Spinal cord (tissue), 9 donors: ENCODE measurements at regions not wholly inside any gene's neighbourhood (a gene's known extent, or its start where the extent isn't known, plus 50 kb on each side); places are given as distances from the start of the nearest gene placed in this dataset.
A peak's percentile ranks its signal among the peaks of the same experiment; 100 is the strongest.

ENCODE experiments used
- DNase-seq, 6 donors: peaks; one replicate each; pipeline versions ENCODE4 v3.0.0 to v3.0.0-alpha.2; 2013 to 2015; ENCODE audit warnings: low spot score in 6 of 6, low read depth in 4 of 6
- H3K27ac ChIP-seq: one replicate; pipeline ENCODE4 v1.5.1; 2013; ENCODE audit warnings: low read depth, low read length, control low read depth
- H3K27me3 ChIP-seq: one replicate; pipeline ENCODE4 v1.6.1; 2013; ENCODE audit warnings: low read length; ENCODE audit not compliant: control insufficient read depth, insufficient read depth
- H3K36me3 ChIP-seq: one replicate; pipeline ENCODE4 v1.6.1; 2013; ENCODE audit warnings: low read length; ENCODE audit not compliant: control insufficient read depth, insufficient read depth
- H3K4me1 ChIP-seq: one replicate; pipeline ENCODE4 v1.6.1; 2013; ENCODE audit warnings: low read length; ENCODE audit not compliant: control insufficient read depth, insufficient read depth
- H3K4me3 ChIP-seq: one replicate; pipeline ENCODE4 v1.5.1; 2013; ENCODE audit warnings: low read depth, low read length, control low read depth
- H3K9me3 ChIP-seq: one replicate; pipeline ENCODE4 v1.6.1; 2013; ENCODE audit warnings: low read length; ENCODE audit not compliant: control insufficient read depth, insufficient read depth
- WGBS: methylation state at CpG from one replicate; pipeline ENCODE4 v1.1.5; 2013; ENCODE audit warnings: missing lambda C conversion rate; ENCODE audit not compliant: insufficient coverage; 5-methylcytosine and 5-hydroxymethylcytosine counted together
- donor health status: healthy.

DNA sequence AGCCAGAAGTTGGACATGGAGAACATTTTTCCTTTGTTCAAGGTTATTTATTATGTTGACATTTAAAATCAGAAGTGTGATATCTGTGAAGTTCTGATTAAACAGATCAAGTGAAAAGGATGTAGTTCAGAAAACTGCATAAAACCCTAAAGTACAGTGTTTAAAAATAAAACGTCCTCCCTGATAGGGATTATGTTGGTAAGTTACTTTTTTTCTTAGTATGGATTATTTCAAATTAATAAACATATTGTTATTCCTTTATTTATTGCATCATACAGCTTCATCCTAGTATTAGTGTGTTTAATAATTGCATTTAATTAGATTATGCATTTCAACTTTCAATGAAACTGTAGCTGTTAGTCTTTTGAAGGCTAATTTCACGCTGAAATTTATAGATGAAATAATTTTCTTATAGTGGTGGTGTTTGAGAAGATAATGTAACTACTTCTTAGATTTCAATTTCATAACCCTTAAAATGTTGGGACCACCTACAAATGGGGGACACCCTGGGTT, 157.9 kb upstream of the DMRT1 start:
- WGBS: no CpG with 5 or more reads among the region's 2 CpGs

DNA sequence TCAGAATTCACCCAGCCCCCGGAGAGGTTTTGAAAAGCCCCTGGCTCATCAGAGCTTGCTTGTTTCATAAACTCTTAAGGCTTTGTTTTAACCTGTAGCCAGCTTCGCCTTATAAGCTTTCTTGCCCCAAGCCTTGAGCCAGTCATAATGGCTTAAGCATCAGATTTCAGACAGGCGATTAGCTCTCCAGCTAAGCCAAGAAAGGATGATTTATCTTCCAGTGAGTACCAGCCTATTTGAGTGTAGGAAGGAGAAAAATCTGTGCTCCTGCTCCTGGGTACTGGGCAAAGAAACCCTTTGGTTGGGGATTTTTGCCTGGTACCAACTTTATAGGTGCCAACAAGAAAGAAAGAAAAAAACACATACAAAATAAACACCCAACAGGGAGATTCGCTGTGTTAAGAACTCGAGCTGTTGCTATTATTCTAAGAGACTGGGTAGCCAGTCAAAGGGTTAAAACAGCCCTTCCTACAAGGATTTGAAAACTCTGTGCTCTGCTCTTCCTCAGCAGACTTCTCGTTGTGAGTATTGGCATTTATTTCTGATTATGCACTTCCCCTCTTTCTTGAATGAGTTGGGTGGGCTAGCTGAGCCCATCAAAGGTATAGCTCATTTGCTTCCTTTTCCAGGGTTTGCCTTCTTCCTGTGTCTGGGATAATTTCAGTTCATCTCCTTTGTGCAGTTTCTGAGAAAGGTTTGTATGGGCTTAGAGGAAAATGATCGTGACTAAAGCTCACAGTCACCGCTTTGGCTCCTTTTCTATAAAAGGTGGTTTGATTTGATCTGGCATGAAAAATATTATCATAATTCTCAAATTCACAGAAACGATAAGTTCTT, 157.2 kb upstream of the DMRT1 start:
- WGBS: 5% methylated on average over 2 of the region's 9 CpGs
- Histone ChIP-seq H3K4me1 (peaks cover 17% of the 10 kb centered on the region), H3K36me3 (no peaks in the 10 kb centered on the region), H3K27me3 (no peaks in the 10 kb centered on the region), H3K4me3 (no peak overlapping the region), H3K27ac (peak overlapping the region; percentile 49), H3K9me3 (no peaks in the 10 kb centered on the region)
- peak in 2 of 6 donors; percentile 60 to 65 for DNase-seq

More for the DNA sequence above, 157.9 kb upstream of the DMRT1 start:
- Histone ChIP-seq H3K4me3 (no peak overlapping the region), H3K4me1 (peaks cover 17% of the 10 kb centered on the region), H3K27ac (peak overlapping the region; percentile 49), H3K9me3 (no peaks in the 10 kb centered on the region), H3K36me3 (no peaks in the 10 kb centered on the region), H3K27me3 (no peaks in the 10 kb centered on the region)
- no peak for DNase-seq

DNA sequence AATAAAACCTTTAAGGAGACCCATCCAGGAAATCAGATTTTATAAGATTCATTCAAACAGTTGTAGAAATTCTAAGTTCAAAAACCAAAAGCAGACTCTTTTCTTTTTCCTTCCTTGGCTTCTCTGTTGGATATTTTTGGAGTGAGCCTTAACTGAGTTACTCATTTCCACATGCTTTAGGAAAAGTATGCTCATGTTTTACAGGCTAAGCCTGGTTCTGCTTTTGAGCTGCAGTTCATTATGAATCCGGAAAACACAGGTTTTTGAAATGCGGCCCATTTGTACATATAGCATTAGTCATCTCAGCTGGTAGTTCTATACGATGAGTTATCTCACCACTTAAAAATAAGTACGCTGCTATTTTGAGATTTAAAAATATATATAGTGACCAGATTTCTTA, 156.6 kb upstream of the DMRT1 start:
- Histone ChIP-seq H3K4me1 (peaks cover 17% of the 10 kb centered on the region), H3K9me3 (no peaks in the 10 kb centered on the region), H3K4me3 (no peak overlapping the region), H3K27me3 (no peaks in the 10 kb centered on the region), H3K36me3 (no peaks in the 10 kb centered on the region), H3K27ac (peak overlapping the region; percentile 49)
- 100% methylated on average over 1 of the region's 4 CpGs for WGBS
- peak in 1 of 6 donors; percentile 75 for DNase-seq

DNA sequence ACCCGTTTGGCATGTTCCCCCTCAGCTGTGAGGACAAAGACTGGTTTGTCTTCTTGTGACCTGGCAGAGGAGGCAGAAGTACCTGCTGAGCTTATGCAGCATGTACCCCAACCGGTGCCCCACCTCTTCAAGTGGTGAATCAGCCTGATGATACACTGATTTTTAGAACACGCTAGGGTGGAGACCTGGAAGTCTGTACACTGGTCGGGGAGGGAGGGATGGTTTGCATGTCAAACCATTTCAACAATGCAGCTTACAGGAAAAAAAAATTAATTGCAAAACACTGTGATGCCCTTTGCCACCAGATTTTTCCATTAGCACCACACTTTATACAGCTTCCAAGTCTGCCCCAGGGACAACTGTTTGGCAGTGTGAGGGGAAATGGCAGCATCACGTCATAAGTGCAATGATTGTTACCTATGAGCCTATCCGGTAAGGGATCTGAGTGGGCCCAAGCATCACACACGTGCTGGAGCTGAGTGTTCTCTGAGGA, 155.1 kb upstream of the DMRT1 start:
- Histone ChIP-seq H3K27me3 (no peaks in the 10 kb centered on the region), H3K4me1 (peaks cover 17% of the 10 kb centered on the region), H3K9me3 (no peaks in the 10 kb centered on the region), H3K4me3 (no peak overlapping the region), H3K36me3 (no peaks in the 10 kb centered on the region), H3K27ac (no peak overlapping the region)
- DNase-seq: no peak
- 70% methylated on average over 3 of the region's 7 CpGs for WGBS

DNA sequence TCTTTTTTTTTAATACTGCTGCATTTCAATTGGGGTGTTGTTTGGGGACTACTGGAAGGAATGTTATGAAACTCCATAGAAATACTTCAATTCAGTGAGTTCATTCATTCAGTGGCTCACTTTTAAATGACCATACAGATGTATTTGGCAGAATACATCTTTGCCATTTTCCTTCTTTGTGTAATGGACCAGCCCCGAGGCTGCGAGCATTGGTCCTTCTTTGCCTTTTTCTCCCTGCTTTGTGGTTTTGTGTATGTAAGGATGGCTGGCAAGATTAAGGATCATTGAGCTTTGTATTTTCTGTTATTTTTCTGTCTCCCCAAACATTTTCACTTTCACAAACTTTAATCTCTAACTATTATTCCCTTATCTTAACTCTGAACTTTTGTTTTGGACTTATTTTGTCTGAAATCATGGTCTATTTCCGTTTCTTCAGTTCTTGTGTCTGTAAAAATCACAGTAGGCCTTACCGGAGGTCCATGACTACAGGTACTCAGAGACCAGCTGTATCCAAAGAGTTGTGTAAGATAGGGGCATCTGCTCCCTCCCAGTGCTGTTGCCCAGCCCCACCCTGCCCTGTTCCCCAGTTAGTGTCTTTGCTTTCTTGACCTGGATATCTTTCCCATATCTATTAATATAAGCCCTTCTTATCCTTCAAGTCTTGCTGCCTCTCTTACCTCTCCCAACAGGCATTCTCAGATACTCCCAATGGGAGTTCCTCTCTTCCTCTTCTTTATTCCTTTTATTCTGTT, 154.3 kb upstream of the DMRT1 start:
- no peaks in the 10 kb centered on the region for H3K36me3 ChIP-seq
- WGBS: 85% methylated on average over 2 of the region's 4 CpGs
- no peak overlapping the region for H3K27ac ChIP-seq
- H3K4me1 ChIP-seq: peaks cover 22% of the 10 kb centered on the region
- H3K9me3 ChIP-seq: no peaks in the 10 kb centered on the region
- H3K4me3 ChIP-seq: no peak overlapping the region
- DNase-seq: no peak
- H3K27me3 ChIP-seq: no peaks in the 10 kb centered on the region

DNA sequence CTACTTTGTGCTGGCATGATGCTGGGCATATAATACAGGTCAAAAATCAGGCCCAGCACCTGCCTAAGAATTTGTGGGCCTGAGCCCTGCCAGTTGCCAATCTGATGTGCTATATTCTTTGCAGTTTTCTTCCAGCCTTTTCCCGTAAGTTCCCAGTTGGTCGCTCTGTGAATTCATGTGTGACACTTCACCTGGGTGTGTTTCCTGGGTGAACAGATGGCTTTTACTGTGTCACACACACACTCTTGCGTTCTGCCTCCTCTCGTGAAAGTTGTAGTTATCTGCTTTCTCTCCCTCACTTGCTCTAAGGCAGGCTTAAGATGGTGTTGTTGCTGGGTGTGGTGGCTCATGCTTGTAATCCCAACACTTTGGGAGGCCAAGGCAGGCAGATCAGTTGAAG, 153.5 kb upstream of the DMRT1 start:
- 100% methylated on average over 2 of the region's 4 CpGs for WGBS
- DNase-seq: no peak
- no peaks in the 10 kb centered on the region for H3K27me3 ChIP-seq
- no peaks in the 10 kb centered on the region for H3K9me3 ChIP-seq
- no peak overlapping the region for H3K27ac ChIP-seq
- peaks cover 21% of the 10 kb centered on the region for H3K4me1 ChIP-seq
- no peak overlapping the region for H3K4me3 ChIP-seq
- no peaks in the 10 kb centered on the region for H3K36me3 ChIP-seq

DNA sequence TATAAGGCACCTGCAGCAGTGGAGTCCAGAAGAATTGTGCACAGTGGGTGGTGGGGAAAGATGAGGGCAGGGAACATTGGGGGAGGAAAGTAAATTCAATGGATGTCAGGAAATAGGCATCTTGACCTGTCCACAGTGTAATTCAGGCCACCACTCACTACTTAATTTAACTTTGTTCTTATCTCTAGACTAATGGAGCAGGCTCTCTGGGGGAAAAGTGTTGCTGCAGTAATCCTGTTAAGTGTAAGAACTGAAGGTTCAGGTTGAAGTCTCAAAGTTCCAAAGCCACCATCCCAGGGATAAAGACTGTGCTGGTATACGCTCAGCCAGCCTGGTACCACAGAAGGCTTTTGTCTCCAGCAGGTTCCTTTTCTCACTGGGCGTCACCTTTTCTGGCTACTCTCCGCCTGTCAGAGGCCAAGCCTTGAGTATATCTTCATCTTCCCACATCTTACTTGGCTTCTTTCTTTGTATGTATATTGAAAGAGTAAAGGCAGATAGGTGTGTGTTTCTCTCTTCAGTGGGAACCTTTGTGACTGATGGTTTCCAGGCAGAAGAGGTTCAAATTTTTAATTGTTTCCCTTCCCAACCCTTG, 150.9 kb upstream of the DMRT1 start:
- Histone ChIP-seq H3K9me3 (no peaks in the 10 kb centered on the region), H3K27ac (peak overlapping the region; percentile 35), H3K4me1 (peaks cover 34% of the 10 kb centered on the region), H3K4me3 (no peak overlapping the region), H3K27me3 (no peaks in the 10 kb centered on the region), H3K36me3 (no peaks in the 10 kb centered on the region)
- DNase-seq: no peak
- WGBS: 100% methylated on average over 1 of the region's 3 CpGs

DNA sequence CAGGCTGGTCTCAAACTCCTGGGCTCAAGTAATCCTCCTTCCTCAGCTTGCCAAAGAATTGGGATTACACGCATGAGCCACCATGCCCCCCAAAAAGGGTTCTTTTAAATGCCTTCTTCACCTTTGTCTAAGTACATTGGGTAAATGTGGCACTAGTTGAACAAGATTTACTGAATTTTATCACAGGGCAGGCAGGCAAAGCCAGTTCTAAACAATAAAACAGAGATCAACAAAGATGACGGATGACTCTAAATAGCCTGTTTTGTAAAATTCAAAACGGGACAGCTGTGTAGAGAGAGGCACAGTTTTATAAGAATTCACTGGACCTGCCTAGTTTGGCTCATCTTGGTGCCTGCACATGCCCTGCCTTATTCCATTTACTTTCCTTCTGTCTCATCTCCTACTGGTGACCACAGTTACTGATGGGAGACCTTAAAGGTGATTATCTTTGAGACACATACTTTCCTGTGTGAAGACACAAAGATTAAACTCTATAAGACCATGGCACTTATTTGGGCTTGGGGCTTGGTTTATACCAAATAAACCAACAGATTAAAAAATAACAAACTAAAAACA, 149.6 kb upstream of the DMRT1 start:
- DNase-seq: no peak
- no peaks in the 10 kb centered on the region for H3K9me3 ChIP-seq
- no CpG with 5 or more reads among the region's 3 CpGs for WGBS
- H3K27ac ChIP-seq: peak overlapping the region; percentile 94
- H3K4me1 ChIP-seq: peaks cover 41% of the 10 kb centered on the region
- H3K36me3 ChIP-seq: no peaks in the 10 kb centered on the region
- H3K27me3 ChIP-seq: no peaks in the 10 kb centered on the region
- H3K4me3 ChIP-seq: no peak overlapping the region

DNA sequence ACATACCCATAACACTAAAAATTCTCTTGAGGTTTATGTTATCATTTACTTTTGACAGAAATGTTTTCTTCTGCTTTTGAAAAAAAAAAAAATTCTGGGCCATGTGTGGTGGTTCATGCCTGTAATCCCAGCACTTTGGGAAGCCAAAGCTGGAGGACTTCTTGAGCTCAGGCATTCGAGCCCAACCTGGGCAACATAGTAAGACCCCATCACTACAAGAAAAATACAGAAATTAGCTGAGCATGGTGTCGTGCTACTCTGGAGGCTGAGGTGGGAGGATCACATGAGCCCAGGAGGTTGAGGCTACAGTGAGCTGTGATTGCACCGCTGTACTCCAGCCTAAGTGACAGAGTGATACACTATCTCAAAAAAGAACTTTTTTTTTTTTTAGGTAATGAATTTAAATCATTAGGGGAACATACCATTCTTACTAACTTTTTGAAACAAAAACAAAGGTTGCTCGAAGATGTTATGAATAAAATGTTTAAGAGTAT, 148.8 kb upstream of the DMRT1 start:
- Histone ChIP-seq H3K4me3 (peak overlapping the region; percentile 24), H3K4me1 (peaks cover 44% of the 10 kb centered on the region), H3K27ac (peak overlapping the region; percentile 94)

More for the DNA sequence above, 148.8 kb upstream of the DMRT1 start:
- WGBS: no CpG with 5 or more reads among the region's 4 CpGs
- Histone ChIP-seq H3K36me3 (no peaks in the 10 kb centered on the region), H3K27me3 (no peaks in the 10 kb centered on the region), H3K9me3 (no peaks in the 10 kb centered on the region)
- DNase-seq: no peak
